NCI-H1048 (cell line): ENCODE measurements at regions not wholly inside any gene's neighbourhood (a gene's known extent, or its start where the extent isn't known, plus 50 kb on each side); places are given as distances from the start of the nearest gene placed in this dataset.
"Not testable (repeated sequence)": the region's sequence is repeated elsewhere in the genome, so short reads cannot be mapped to it uniquely, and the experiment has no call there.

ENCODE experiments used
- DNase-seq: peaks from one replicate; lab custom pipeline; 2025; lab: John Stamatoyannopoulos, UW

DNA sequence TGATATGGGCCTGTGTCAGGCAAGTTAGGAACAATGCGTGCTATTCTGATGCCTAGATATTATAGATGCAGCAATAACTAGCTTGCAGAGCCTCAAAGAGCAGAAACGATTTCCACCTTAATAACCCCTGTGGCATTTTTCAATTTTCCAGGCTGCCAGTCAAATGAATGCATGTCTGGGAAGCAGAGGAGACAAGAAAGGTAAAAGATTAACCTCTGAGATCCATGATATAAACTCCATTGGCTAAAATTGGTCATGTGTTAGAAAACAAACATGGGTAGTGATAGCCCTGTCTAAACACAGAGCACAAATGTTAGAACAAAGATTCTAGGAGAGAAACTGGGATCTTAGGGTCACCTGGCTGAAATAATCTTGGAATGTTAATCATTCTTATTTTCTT lies 811.1 kb downstream of the DIAPH3 start:
- no peak for DNase-seq

DNA sequence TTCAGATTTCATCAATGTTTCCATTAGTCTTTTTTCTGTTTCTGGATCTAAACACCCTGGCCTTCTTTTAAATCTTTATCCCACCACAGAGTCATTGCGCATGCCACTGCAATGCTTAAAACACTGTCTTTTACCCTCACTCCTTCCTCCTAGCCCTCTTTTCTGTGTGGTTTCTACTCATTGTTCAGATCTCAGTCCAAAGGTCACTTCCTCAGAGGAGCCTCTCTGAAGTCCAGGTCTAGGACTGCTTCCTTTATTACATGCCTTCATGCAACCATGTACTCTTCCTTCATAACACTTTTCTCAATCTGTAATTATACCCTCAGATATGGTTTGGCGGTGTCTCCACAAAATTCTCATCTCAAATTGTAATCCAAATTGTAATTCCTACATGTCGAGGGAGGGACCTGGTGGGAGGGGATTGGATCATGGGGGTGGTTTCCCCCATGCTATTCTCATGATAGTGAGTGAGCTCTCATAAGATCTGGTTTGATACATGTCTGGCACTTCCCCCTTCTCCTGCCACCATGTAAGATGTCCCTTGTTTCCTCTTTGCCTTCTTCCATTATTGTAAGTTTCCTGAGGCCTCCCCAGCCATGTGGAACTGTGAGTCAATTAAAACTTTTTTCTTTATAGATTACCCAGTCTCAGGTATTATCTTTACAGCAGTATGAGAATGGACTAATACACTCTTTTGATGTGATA lies 808.9 kb downstream of the DIAPH3 start:
- DNase-seq, result no peak

- no peak for DNase-seq
These were observed 807.1 kb downstream of the DIAPH3 start for GRCh38 chr13:59356607-59357006.

- DNase-seq, result no peak
These were observed 805.7 kb downstream of the DIAPH3 start for GRCh38 chr13:59358014-59358413.

DNA sequence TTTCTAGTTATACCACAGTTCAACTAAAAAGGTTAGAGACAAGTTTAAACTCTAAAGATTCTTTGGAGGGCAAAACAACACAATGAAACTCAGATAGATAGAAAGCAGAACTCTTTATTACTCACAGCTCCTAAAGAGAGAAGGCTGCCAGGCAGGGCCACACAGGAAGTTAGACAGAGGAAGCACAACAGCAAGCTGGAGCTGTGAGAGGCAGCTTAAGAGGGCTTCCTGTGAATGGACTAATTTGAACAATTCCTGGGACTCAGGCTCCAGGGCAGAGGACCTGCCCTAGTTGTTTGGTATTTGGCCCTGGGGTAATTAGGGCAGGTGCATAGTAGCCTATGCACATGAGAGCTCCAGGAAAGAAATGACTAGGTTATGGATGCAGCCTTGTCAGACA lies 803.6 kb downstream of the DIAPH3 start:
- no peak for DNase-seq

GRCh38 chr13:59360916-59361315 lies 802.8 kb downstream of the DIAPH3 start:
- no peak for DNase-seq

- DNase-seq, result no peak
These were observed 800.4 kb downstream of the DIAPH3 start for GRCh38 chr13:59363313-59363712.

DNA sequence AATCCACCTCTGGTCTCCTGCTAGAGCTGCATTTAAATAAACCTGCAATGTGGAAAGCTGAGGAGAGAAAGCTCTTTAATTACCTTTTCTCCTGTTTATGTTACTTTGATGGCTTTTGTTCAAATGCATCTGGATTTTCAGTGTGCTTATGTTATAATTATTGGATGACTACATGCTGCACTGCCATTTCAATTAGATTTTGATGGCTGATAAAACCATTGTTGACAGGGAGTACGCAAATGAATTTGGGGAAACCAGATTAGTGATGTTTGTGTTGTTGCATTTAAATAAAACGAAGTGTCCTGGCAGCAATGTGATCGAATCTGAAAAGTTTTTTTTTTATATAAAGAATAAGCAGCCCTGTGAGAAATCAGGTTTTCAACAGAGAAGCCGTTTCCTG lies 799.8 kb downstream of the DIAPH3 start:
- DNase-seq, result no peak

GRCh38 chr13:59364641-59365085 lies 799.1 kb downstream of the DIAPH3 start:
- DNase-seq, result no peak

GRCh38 chr13:59367467-59367866 lies 796.3 kb downstream of the DIAPH3 start:
- no peak for DNase-seq

- no peak for DNase-seq
These were observed 795.8 kb downstream of the DIAPH3 start for GRCh38 chr13:59367904-59368303.

GRCh38 chr13:59368693-59369092 lies 795.0 kb downstream of the DIAPH3 start:
- DNase-seq, result no peak

DNA sequence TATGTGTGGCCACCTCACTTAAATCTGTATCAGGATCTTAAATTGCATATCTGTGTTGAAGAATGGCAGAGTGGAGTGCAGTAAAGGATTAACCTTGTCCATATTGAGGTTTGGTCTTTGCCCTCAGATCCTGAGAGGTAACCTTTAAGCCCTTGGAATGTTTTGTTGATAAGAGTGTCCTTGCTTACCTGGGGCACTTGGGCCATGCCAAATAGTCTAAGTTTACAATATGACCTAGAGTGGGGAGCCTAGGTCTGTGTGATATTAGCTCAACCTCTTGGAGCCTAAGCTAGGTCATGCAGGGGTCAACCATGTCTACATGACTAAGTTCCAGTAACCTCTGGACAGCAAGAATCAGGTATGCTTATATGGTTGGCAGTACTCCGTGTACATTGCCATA lies 792.5 kb downstream of the DIAPH3 start:
- no peak for DNase-seq

- DNase-seq, result no peak
These were observed 790.4 kb downstream of the DIAPH3 start for GRCh38 chr13:59373341-59373740.

DNA sequence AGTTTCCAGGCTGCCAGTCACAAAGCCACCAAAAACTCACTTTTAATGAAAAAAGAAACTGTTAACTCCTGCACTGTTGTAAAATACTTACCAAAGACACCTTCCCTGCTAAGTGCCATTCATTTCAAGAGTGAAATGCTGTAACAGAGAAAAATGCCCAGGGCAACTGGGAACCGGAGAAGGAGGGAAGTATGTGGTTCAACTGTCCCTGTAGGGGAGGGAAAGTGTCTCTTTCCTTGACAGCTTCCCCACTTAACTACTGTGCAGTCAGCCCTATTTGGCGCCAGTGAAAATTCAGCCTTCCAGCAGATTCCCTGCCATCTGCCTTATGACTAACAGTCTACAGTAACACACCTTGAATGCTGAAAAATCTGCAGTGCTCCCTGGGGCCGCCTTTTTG lies 789.0 kb downstream of the DIAPH3 start:
- DNase-seq, result no peak

DNA sequence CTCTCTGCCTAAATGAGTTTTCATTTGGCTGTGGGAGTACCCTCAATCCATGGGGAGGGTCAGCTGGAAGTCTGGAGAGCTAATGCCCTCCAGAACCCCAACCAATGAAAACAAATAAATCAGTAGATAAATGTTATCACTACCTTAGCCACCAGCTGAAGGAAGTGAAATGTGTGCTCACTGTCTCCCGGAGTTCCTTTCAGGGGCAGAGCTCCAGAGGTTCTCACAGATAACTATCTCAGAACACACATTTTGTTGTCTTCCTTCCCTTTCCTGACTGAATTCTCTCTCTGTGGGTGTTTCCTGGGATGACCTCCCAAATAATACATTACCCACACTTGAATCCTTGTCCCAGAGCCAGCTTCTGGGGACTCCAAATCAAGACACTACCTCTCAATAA lies 779.6 kb downstream of the DIAPH3 start:
- DNase-seq, result no peak

- DNase-seq, result no peak
These were observed 772.0 kb downstream of the DIAPH3 start for GRCh38 chr13:59391696-59392095.

GRCh38 chr13:59392328-59392727 lies 771.4 kb downstream of the DIAPH3 start:
- DNase-seq, result no peak

DNA sequence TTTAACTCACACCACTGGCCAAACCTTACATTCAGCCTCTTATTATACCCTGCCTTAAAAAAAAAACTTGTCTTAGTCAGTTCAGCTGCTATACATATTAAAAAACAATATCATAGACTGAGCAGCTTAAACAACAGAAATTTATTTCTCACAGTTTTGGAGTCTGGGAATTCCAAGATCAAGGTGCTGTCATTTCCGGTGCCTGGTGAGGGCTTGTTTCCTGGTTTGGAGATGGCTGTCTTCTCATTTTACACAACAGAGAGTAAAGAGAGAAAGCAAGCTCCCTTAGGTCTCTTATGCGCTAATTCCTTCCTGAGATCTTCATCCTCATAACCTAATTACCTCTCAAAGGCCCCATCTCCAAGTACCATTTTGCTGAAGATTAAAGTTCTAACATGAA lies 769.2 kb downstream of the DIAPH3 start:
- DNase-seq, result no peak

- no peak for DNase-seq
These were observed 765.6 kb downstream of the DIAPH3 start for GRCh38 chr13:59398127-59398526.

DNA sequence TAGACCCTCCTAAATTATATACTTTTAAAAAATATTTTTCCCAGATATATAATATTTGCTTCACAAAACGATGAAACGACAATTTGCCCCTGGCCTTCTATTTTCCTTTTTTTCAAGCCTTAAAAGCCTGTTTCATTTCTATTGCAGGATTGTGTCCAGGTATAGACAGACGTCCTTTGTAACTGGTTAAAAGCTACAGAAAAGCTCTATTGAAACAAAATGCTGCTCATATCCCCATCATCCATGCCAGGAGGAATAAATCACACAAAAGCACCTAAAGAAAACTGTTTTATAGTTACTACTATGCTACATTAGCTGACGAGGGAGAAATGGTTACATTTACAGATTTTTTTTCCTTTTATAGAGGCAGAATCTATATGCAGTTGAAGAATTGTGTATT lies 765.1 kb downstream of the DIAPH3 start:
- DNase-seq, result no peak

- DNase-seq, result no peak
These were observed 764.2 kb downstream of the DIAPH3 start for GRCh38 chr13:59399513-59399912.

GRCh38 chr13:59404331-59404730 lies 759.4 kb downstream of the DIAPH3 start:
- DNase-seq, result no peak

- not testable (repeated sequence) for DNase-seq
These were observed 756.5 kb downstream of the DIAPH3 start for GRCh38 chr13:59407251-59407650.
